HCT116 (cell line): ENCODE measurements at regions not wholly inside any gene's neighbourhood (a gene's known extent, or its start where the extent isn't known, plus 50 kb on each side); places are given as distances from the start of the nearest gene placed in this dataset.

Source experiments
- ATAC-seq: fragments of 200-7000 bp; cut with Tn5 transposase; 2 replicates; pipeline ENCODE4 v1.9.1; 2020; ENCODE audit warnings: mild to moderate bottlenecking, moderate library complexity
- BruUV-seq: library from RNA; stranded (reverse); fragments of 400-500 nt; replicated peaks from 2 replicates; lab custom pipeline; 2021; lab: Mats Ljungman, UMichigan
- CTCF ChIA-PET: fragments of 300-600 bp; sonication (Branson Sonifier 250); formaldehyde crosslinking; loops from one replicate; lab custom pipeline; 2021; ENCODE audit warnings: antibody characterized with exemption; lab: Charles Lee
- POLR2A ChIA-PET: fragments of 300-600, 350-600 bp; sonication (Branson Sonifier 250); formaldehyde crosslinking; loops from one replicate; lab custom pipeline; 2021; ENCODE audit warnings: antibody characterized with exemption; lab: Charles Lee
- RAD21 ChIA-PET, 2 experiments: fragments of 300-600 bp; sonication (Branson Sonifier 250); formaldehyde crosslinking; loops; one replicate each; lab custom pipeline; 2023; ENCODE audit warnings: low total read pairs in 2 of 2; ENCODE audit not compliant: uncharacterized antibody in 2 of 2, unreplicated experiment in 2 of 2, low non-redundant PET in 1 of 2; lab: Charles Lee
- DNase-seq: peaks from one replicate; pipeline ENCODE4 v3.0.0-alpha.2; 2010; ENCODE audit warnings: low read depth, low spot score
- H2AFZ ChIP-seq: fragments of 200-600 bp; shearing (Covaris generic), sonication (generic); 2 replicates; pipeline ENCODE4 v1.6.1; 2017; ENCODE audit warnings: low read depth, mixed run types, mixed read lengths, antibody characterized with exemption, low read length; ENCODE audit not compliant: poor library complexity, severe bottlenecking
- H3K27ac ChIP-seq: 2 replicates; pipeline ENCODE4 v1.5.1; 2012; ENCODE audit warnings: low read depth, low read length
- H3K27me3 ChIP-seq: fragments of 200-600 bp; sonication (generic); 2 replicates; pipeline ENCODE4 v1.6.1; 2016; ENCODE audit warnings: mixed run types, low read length, mixed read lengths; ENCODE audit not compliant: insufficient read depth
- H3K36me3 ChIP-seq, 2 experiments: fragments of 200-500 bp in 1 of 2; fragments of 200-600 bp in 1 of 2; sonication (Bioruptor generic) in 1 of 2; sonication (generic) in 1 of 2; 2 replicates each; pipeline versions ENCODE4 v1.5.1 to v1.6.1; 2014 to 2016; ENCODE audit warnings: low read length in 2 of 2, inconsistent platforms in 1 of 2, mixed read lengths in 1 of 2, mixed run types in 1 of 2; ENCODE audit not compliant: insufficient read depth in 2 of 2, control insufficient read depth in 1 of 2
- H3K4me1 ChIP-seq, 2 experiments: fragments of 200-600 bp in 1 of 2; sonication (generic) in 1 of 2; 2 replicates each; pipeline versions ENCODE4 v1.5.1 to v1.6.1; 2012 to 2017; ENCODE audit warnings: low read length in 2 of 2, inconsistent platforms in 1 of 2, mild to moderate bottlenecking in 1 of 2, mixed read lengths in 1 of 2, mixed run types in 1 of 2, moderate library complexity in 1 of 2; ENCODE audit not compliant: insufficient read depth in 2 of 2, control insufficient read depth in 1 of 2
- H3K4me2 ChIP-seq: fragments of 200-600 bp; sonication (generic); 2 replicates; pipeline ENCODE4 v1.6.1; 2017; ENCODE audit warnings: mixed run types, low read length, mixed read lengths
- H3K4me3 ChIP-seq, 2 experiments: fragments of 200-600 bp in 1 of 2; sonication (generic) in 1 of 2; replicated peaks in 1 of 2; 2 replicates each; pipeline ENCODE4 v1.5.1; 2011 to 2016; ENCODE audit warnings: low read length in 2 of 2, control low read depth in 1 of 2, low read depth in 1 of 2, mild to moderate bottlenecking in 1 of 2, mixed read lengths in 1 of 2, mixed run types in 1 of 2
- H3K79me2 ChIP-seq: fragments of 200-600 bp; sonication (generic); 2 replicates; pipeline ENCODE4 v1.6.1; 2017; ENCODE audit warnings: mild to moderate bottlenecking, mixed run types, low read length, moderate library complexity, mixed read lengths; ENCODE audit not compliant: insufficient read depth
- H3K9ac ChIP-seq: fragments of 200-600 bp; sonication (generic); 2 replicates; pipeline ENCODE4 v1.6.1; 2016; ENCODE audit warnings: low read length, mixed read lengths
- H3K9me2 ChIP-seq: fragments of 200-600 bp; sonication (generic), shearing (Covaris generic); 2 replicates; pipeline ENCODE4 v1.6.1; 2017; ENCODE audit warnings: mixed run types, mild to moderate bottlenecking, moderate library complexity; ENCODE audit not compliant: insufficient read depth
- H3K9me3 ChIP-seq, 2 experiments: fragments of 200-500 bp in 1 of 2; fragments of 200-600 bp in 1 of 2; sonication (Bioruptor generic) in 1 of 2; sonication (generic) in 1 of 2; 2 replicates each; pipeline ENCODE4 v1.6.1; 2014 to 2017; ENCODE audit warnings: low read length in 2 of 2, mixed read lengths in 2 of 2, inconsistent platforms in 1 of 2, low read depth in 1 of 2, mild to moderate bottlenecking in 1 of 2, mixed run types in 1 of 2, moderate library complexity in 1 of 2; ENCODE audit not compliant: control insufficient read depth in 1 of 2, insufficient read depth in 1 of 2
- H4K20me1 ChIP-seq: fragments of 200-600 bp; sonication (generic), shearing (Covaris generic); 2 replicates; pipeline ENCODE4 v1.6.1; 2017; ENCODE audit warnings: mixed run types, mild to moderate bottlenecking, moderate library complexity; ENCODE audit not compliant: insufficient read depth
- ATF3 ChIP-seq: IDR thresholded peaks from 2 replicates; pipeline ENCODE4 v1.6.1; 2012
- CEBPB ChIP-seq: IDR thresholded peaks from 2 replicates; pipeline ENCODE4 v1.6.1; 2012; ENCODE audit warnings: low read depth
- EGR1 ChIP-seq: IDR thresholded peaks from 2 replicates; pipeline ENCODE4 v1.6.1; 2012; ENCODE audit warnings: low read depth
- ELF1 ChIP-seq: IDR thresholded peaks from 2 replicates; pipeline ENCODE4 v1.6.1; 2012; ENCODE audit warnings: low read depth, borderline replicate concordance
- EZH2phosphoT487 ChIP-seq: fragments of 200-600 bp; IDR thresholded peaks from 2 replicates; pipeline ENCODE4 v1.6.1; 2018; ENCODE audit warnings: antibody characterized with exemption, borderline replicate concordance
- FOSL1 ChIP-seq: IDR thresholded peaks from 2 replicates; pipeline ENCODE4 v1.6.1; 2012; ENCODE audit warnings: low read depth
- POLR2AphosphoS5 ChIP-seq: IDR thresholded peaks from 2 replicates; pipeline ENCODE4 v1.6.1; 2011; ENCODE audit warnings: mild to moderate bottlenecking, low read depth, low read length, moderate library complexity
- SIN3A ChIP-seq: IDR thresholded peaks from 2 replicates; pipeline ENCODE4 v1.6.1; 2012; ENCODE audit warnings: low read depth
- SP1 ChIP-seq: IDR thresholded peaks from 2 replicates; pipeline ENCODE4 v1.6.1; 2012; ENCODE audit warnings: low read depth
- YY1 ChIP-seq: IDR thresholded peaks from 2 replicates; pipeline ENCODE4 v1.6.1; 2011; ENCODE audit warnings: low read length, low read depth, moderate library complexity, mild to moderate bottlenecking; ENCODE audit not compliant: insufficient replicate concordance; ENCODE audit errors: extremely low read depth
- ZBTB33 ChIP-seq: IDR thresholded peaks from 2 replicates; pipeline ENCODE4 v1.6.1; 2011; ENCODE audit warnings: mild to moderate bottlenecking, low read length, moderate library complexity; ENCODE audit not compliant: insufficient replicate concordance; ENCODE audit errors: extremely low read depth
- ZFX ChIP-seq: fragments of 450-650 bp; IDR thresholded peaks from 2 replicates; pipeline ENCODE4 v1.6.1; 2017
- ZNF274 ChIP-seq: fragments of 200-500 bp; sonication (Bioruptor generic); IDR thresholded peaks from 2 replicates; pipeline ENCODE4 v1.6.1; 2014; ENCODE audit warnings: mild to moderate bottlenecking, low read depth, low read length, inconsistent platforms
- intact Hi-C: fragments of 100-400 bp; cut with micrococcal nuclease; formaldehyde crosslinking; loops from 2 replicates; pipeline ENCODE4 v1.10.0; 2022

DNA sequence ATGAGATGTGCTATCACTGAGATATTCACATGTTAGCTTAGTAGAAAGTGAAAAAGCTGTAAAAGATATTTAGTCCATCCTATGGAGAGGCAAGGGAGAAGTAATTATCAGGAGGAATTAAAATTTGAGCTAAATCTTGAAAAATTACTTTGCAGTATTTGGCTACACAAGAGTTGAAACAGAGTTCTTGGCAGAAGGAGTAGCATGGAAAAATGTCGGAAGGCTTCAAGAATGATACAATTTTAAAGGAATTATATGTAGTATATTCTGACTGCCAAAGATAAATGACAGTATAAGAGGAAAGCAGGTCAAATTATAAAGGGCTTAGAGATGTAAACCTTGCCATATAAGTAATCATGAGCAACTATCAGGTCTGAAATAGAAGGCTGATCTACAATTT is 518.9 kb downstream of the BRINP3 start (continued):
- TF ChIP-seq EZH2phosphoT487 (no peak), ZFX (no peak), ELF1 (no peak), SIN3A (no peak), POLR2AphosphoS5 (no peak), ATF3 (no peak), CEBPB (no peak)

GRCh38 chr1:189960769-189961168 is 516.9 kb downstream of the BRINP3 start:
- no peak overlapping the region for H3K9ac ChIP-seq
- TF ChIP-seq ELF1 = no peak
- no peak for TF ChIP-seq EZH2phosphoT487
- no peak for TF ChIP-seq YY1
- TF ChIP-seq ZNF274 = no peak
- TF ChIP-seq POLR2AphosphoS5 = no peak
- TF ChIP-seq EGR1 = no peak
- no peak for TF ChIP-seq SP1
- no peak for TF ChIP-seq ZBTB33
- no peak for TF ChIP-seq FOSL1
- TF ChIP-seq, all 23 proteins: peak for 0
- ChIA-PET CTCF (no interaction called here), RAD21 (no interaction called here), POLR2A (no interaction called here)
- H3K79me2 ChIP-seq = no peaks in the 10 kb centered on the region
- no peaks in the 10 kb centered on the region for H3K27me3 ChIP-seq
- no peaks in the 10 kb centered on the region for H3K9me3 ChIP-seq
- no peaks in the 10 kb centered on the region for H4K20me1 ChIP-seq
- intact Hi-C loops = no loop called here
- no peaks in the 10 kb centered on the region for H3K4me1 ChIP-seq
- H3K36me3 ChIP-seq = no peaks in the 10 kb centered on the region
- DNase-seq (no peak), ATAC-seq (no peak)
- H3K4me2 ChIP-seq = no peak overlapping the region
- no TSS peak for BruUV-seq
- H3K4me3 ChIP-seq = no peak overlapping the region
- H3K9me2 ChIP-seq = peaks cover 2% of the 10 kb centered on the region; the same call in 1 of the 2 replicates
- no peak overlapping the region for H3K27ac ChIP-seq
- H2AFZ ChIP-seq = no peak overlapping the region
